Naive thymus-derived CD4-positive, alpha-beta T cell (primary cell): ENCODE measurements at regions not wholly inside any gene's neighbourhood (a gene's known extent, or its start where the extent isn't known, plus 50 kb on each side); places are given as distances from the start of the nearest gene placed in this dataset.

ENCODE experiments used
- ATAC-seq: fragments of 150-1000 bp; cut with Tn5 transposase; 2 replicates; pipeline ENCODE4 v1.10.0; 2021; ENCODE audit warnings: mild to moderate bottlenecking, moderate library complexity
- CTCF ChIA-PET: fragments of 350-600 bp; sonication (Branson Sonifier 250); formaldehyde crosslinking; loops from one replicate; lab custom pipeline; 2021; ENCODE audit warnings: antibody characterized with exemption; lab: Charles Lee
- POLR2A ChIA-PET: fragments of 350-600 bp; sonication (Branson Sonifier 250); formaldehyde crosslinking; loops from one replicate; lab custom pipeline; 2021; ENCODE audit warnings: antibody characterized with exemption, inconsistent platforms; lab: Charles Lee
- DNase-seq, 9 donors: peaks; one replicate each; pipeline versions ENCODE4 v3.0.0 to v3.0.0-alpha.2; 2020 to 2022; ENCODE audit warnings: mixed read lengths in 1 of 9
- H3K27ac ChIP-seq: one replicate; pipeline ENCODE4 v1.7.0; 2013; ENCODE audit warnings: mild to moderate bottlenecking, low read depth, low read length, moderate library complexity
- H3K27me3 ChIP-seq, 2 donors: one replicate each; pipeline ENCODE4 v1.7.0; 2013; ENCODE audit warnings: low read length in 2 of 2, mild to moderate bottlenecking in 2 of 2, moderate library complexity in 2 of 2; ENCODE audit not compliant: control insufficient read depth in 2 of 2, insufficient read depth in 2 of 2
- H3K36me3 ChIP-seq, 3 experiments: 1 replicate in 2 of 3; 2 replicates in 1 of 3; pipeline ENCODE4 v1.7.0; 2013; ENCODE audit warnings: low read length in 3 of 3, mild to moderate bottlenecking in 3 of 3, moderate library complexity in 1 of 3; ENCODE audit not compliant: insufficient read depth in 3 of 3, control insufficient read depth in 2 of 3
- H3K4me1 ChIP-seq, 2 donors: one replicate each; pipeline ENCODE4 v1.7.0; 2013; ENCODE audit warnings: low read length in 2 of 2, mild to moderate bottlenecking in 2 of 2, moderate library complexity in 1 of 2; ENCODE audit not compliant: control insufficient read depth in 2 of 2, insufficient read depth in 2 of 2
- H3K4me3 ChIP-seq: 2 replicates; pipeline ENCODE4 v1.7.0; 2013; ENCODE audit warnings: mild to moderate bottlenecking, low read length
- H3K9me3 ChIP-seq, 3 experiments: 1 replicate in 2 of 3; 2 replicates in 1 of 3; pipeline ENCODE4 v1.7.0; 2013; ENCODE audit warnings: low read length in 3 of 3; ENCODE audit not compliant: control insufficient read depth in 2 of 3
- H3K27ac Mint-ChIP-seq, 9 donors: one replicate each; pipeline ENCODE4 v1.8.0; 2020 to 2022; ENCODE audit warnings: mixed read lengths in 9 of 9, mild to moderate bottlenecking in 8 of 9, moderate library complexity in 5 of 9, inconsistent platforms in 2 of 9
- H3K27me3 Mint-ChIP-seq, 5 donors: one replicate each; pipeline ENCODE4 v1.8.0; 2021 to 2022; ENCODE audit warnings: mixed read lengths in 5 of 5, mild to moderate bottlenecking in 1 of 5
- H3K36me3 Mint-ChIP-seq, 5 donors: one replicate each; pipeline ENCODE4 v1.8.0; 2020 to 2022; ENCODE audit warnings: mixed read lengths in 5 of 5, mild to moderate bottlenecking in 3 of 5, inconsistent platforms in 1 of 5
- H3K4me1 Mint-ChIP-seq, 7 donors: one replicate each; pipeline ENCODE4 v1.8.0; 2020 to 2022; ENCODE audit warnings: mixed read lengths in 7 of 7, mild to moderate bottlenecking in 3 of 7, inconsistent platforms in 1 of 7
- H3K4me3 Mint-ChIP-seq, 10 donors: one replicate each; pipeline ENCODE4 v1.8.0; 2020 to 2022; ENCODE audit warnings: mild to moderate bottlenecking in 10 of 10, mixed read lengths in 10 of 10, moderate library complexity in 6 of 10, inconsistent platforms in 2 of 10
- H3K9me3 Mint-ChIP-seq, 11 donors: one replicate each; pipeline ENCODE4 v1.8.0; 2020 to 2022; ENCODE audit warnings: mixed read lengths in 11 of 11, mild to moderate bottlenecking in 4 of 11, inconsistent platforms in 1 of 11, moderate library complexity in 1 of 11
- intact Hi-C, 2 donors: fragments of 100-400 bp; cut with micrococcal nuclease; formaldehyde crosslinking; loops; one replicate each; pipeline ENCODE4 v1.15.1; 2023

GRCh38 chr12:125645724-125646123, 580.5 kb downstream of the AACS start:
- no peaks in the 10 kb centered on the region for H3K4me1 ChIP-seq
- CTCF ChIA-PET, result no interaction called here
- peaks cover 0 to 8% (median 0%) of the 10 kb centered on the region in 5 donors for H3K27me3 Mint-ChIP-seq
- H3K36me3 ChIP-seq, result no peaks in the 10 kb centered on the region
- no peak overlapping the region for H3K27ac ChIP-seq
- no peaks in the 10 kb centered on the region for H3K36me3 Mint-ChIP-seq
- no peak overlapping the region for H3K4me3 ChIP-seq
- H3K9me3 Mint-ChIP-seq, result peaks cover 0 to 12% (median 0%) of the 10 kb centered on the region in 11 donors
- ATAC-seq (no peak), DNase-seq (no peak)
- no peak overlapping the region for H3K27ac Mint-ChIP-seq
- POLR2A ChIA-PET, result no interaction called here
- no peaks in the 10 kb centered on the region for H3K4me1 Mint-ChIP-seq
- no peaks in the 10 kb centered on the region for H3K9me3 ChIP-seq
- intact Hi-C loops, result no loop called here
- H3K27me3 ChIP-seq, result no peaks in the 10 kb centered on the region
- H3K4me3 Mint-ChIP-seq, result no peak overlapping the region

- H3K9me3 ChIP-seq, result no peaks in the 10 kb centered on the region
- no peaks in the 10 kb centered on the region for H3K4me1 ChIP-seq
- Mint-ChIP-seq H3K9me3 (peaks cover 0 to 12% (median 0%) of the 10 kb centered on the region in 11 donors), H3K4me1 (peaks cover 0 to 1% (median 0%) of the 10 kb centered on the region in 7 donors), H3K36me3 (no peaks in the 10 kb centered on the region), H3K27me3 (peaks cover 0 to 8% (median 0%) of the 10 kb centered on the region in 5 donors), H3K4me3 (no peak overlapping the region), H3K27ac (no peak overlapping the region)
- H3K27ac ChIP-seq, result no peak overlapping the region
- CTCF ChIA-PET, result no interaction called here
- H3K27me3 ChIP-seq, result no peaks in the 10 kb centered on the region
- POLR2A ChIA-PET, result no interaction called here
- intact Hi-C loops, result no loop called here
- H3K4me3 ChIP-seq, result no peak overlapping the region
- H3K36me3 ChIP-seq, result no peaks in the 10 kb centered on the region
- ATAC-seq (no peak), DNase-seq (no peak)
Observed at GRCh38 chr12:125650587-125650986, 585.4 kb downstream of the AACS start.

- no peaks in the 10 kb centered on the region for H3K36me3 Mint-ChIP-seq
- H3K9me3 Mint-ChIP-seq, result peaks cover 0 to 12% (median 0%) of the 10 kb centered on the region in 11 donors
- POLR2A ChIA-PET, result no interaction called here
- Histone ChIP-seq H3K9me3 (no peaks in the 10 kb centered on the region), H3K4me3 (no peak overlapping the region), H3K27ac (no peak overlapping the region), H3K36me3 (no peaks in the 10 kb centered on the region), H3K27me3 (no peaks in the 10 kb centered on the region), H3K4me1 (no peaks in the 10 kb centered on the region)
- H3K4me3 Mint-ChIP-seq, result no peak overlapping the region
- ATAC-seq (no peak), DNase-seq (no peak)
- intact Hi-C loops, result no loop called here
- peaks cover 0 to 1% (median 0%) of the 10 kb centered on the region in 7 donors for H3K4me1 Mint-ChIP-seq
- CTCF ChIA-PET, result no interaction called here
- H3K27me3 Mint-ChIP-seq, result peaks cover 0 to 8% (median 0%) of the 10 kb centered on the region in 5 donors
- H3K27ac Mint-ChIP-seq, result no peak overlapping the region
Observed at GRCh38 chr12:125651625-125652024, 586.4 kb downstream of the AACS start.

GRCh38 chr12:125652681-125653080, 587.4 kb downstream of the AACS start:
- Histone ChIP-seq H3K9me3 (no peaks in the 10 kb centered on the region), H3K4me1 (no peaks in the 10 kb centered on the region), H3K4me3 (no peak overlapping the region), H3K27me3 (no peaks in the 10 kb centered on the region), H3K36me3 (no peaks in the 10 kb centered on the region), H3K27ac (no peak overlapping the region)
- intact Hi-C loops, result no loop called here
- Mint-ChIP-seq H3K36me3 (no peaks in the 10 kb centered on the region), H3K4me1 (peaks cover 0 to 1% (median 0%) of the 10 kb centered on the region in 7 donors), H3K4me3 (no peak overlapping the region), H3K27ac (no peak overlapping the region), H3K27me3 (peaks cover 0 to 8% (median 0%) of the 10 kb centered on the region in 5 donors), H3K9me3 (peaks cover 0 to 12% (median 0%) of the 10 kb centered on the region in 11 donors)
- no peak for DNase-seq
- CTCF ChIA-PET, result no interaction called here
- no peak for ATAC-seq
- POLR2A ChIA-PET, result no interaction called here

- H3K9me3 Mint-ChIP-seq, result peaks cover 0 to 3% (median 0%) of the 10 kb centered on the region in 11 donors
- Histone ChIP-seq H3K27ac (no peak overlapping the region), H3K4me1 (no peaks in the 10 kb centered on the region), H3K4me3 (no peak overlapping the region), H3K27me3 (no peaks in the 10 kb centered on the region), H3K9me3 (no peaks in the 10 kb centered on the region), H3K36me3 (no peaks in the 10 kb centered on the region)
- intact Hi-C loops, result no loop called here
- H3K27me3 Mint-ChIP-seq, result peaks cover 0 to 4% (median 0%) of the 10 kb centered on the region in 5 donors
- H3K27ac Mint-ChIP-seq, result no peak overlapping the region
- POLR2A ChIA-PET, result no interaction called here
- no peak for DNase-seq
- no peaks in the 10 kb centered on the region for H3K36me3 Mint-ChIP-seq
- H3K4me3 Mint-ChIP-seq, result no peak overlapping the region
- CTCF ChIA-PET, result no interaction called here
- no peak for ATAC-seq
- H3K4me1 Mint-ChIP-seq, result peaks cover 0 to 1% (median 0%) of the 10 kb centered on the region in 7 donors
Observed at GRCh38 chr12:125657681-125658080, 592.4 kb downstream of the AACS start.

- Mint-ChIP-seq H3K27ac (no peak overlapping the region), H3K36me3 (no peaks in the 10 kb centered on the region)
- POLR2A ChIA-PET, result no interaction called here
Observed at GRCh38 chr12:125674554-125675338, 609.5 kb downstream of the AACS start.

GRCh38 chr12:125676366-125676765, 611.1 kb downstream of the AACS start:
- H3K9me3 Mint-ChIP-seq, result peaks cover 0 to 4% (median 0%) of the 10 kb centered on the region in 11 donors
- Histone ChIP-seq H3K27ac (no peak overlapping the region), H3K4me1 (no peaks in the 10 kb centered on the region), H3K36me3 (no peaks in the 10 kb centered on the region), H3K27me3 (no peaks in the 10 kb centered on the region), H3K4me3 (no peak overlapping the region), H3K9me3 (no peaks in the 10 kb centered on the region)
- POLR2A ChIA-PET, result no interaction called here
- no peaks in the 10 kb centered on the region for H3K27me3 Mint-ChIP-seq
- no peak for DNase-seq
- intact Hi-C loops, result no loop called here
- ATAC-seq, result no peak
- CTCF ChIA-PET, result no interaction called here
- H3K4me1 Mint-ChIP-seq, result no peaks in the 10 kb centered on the region
- H3K27ac Mint-ChIP-seq, result no peak overlapping the region
- H3K4me3 Mint-ChIP-seq, result no peak overlapping the region
- no peaks in the 10 kb centered on the region for H3K36me3 Mint-ChIP-seq

More at GRCh38 chr12:125674554-125675338, 609.5 kb downstream of the AACS start:
- H3K9me3 Mint-ChIP-seq, result peaks cover 0 to 2% (median 1%) of the 10 kb centered on the region in 11 donors
- Histone ChIP-seq H3K4me1 (no peaks in the 10 kb centered on the region), H3K9me3 (no peaks in the 10 kb centered on the region), H3K36me3 (no peaks in the 10 kb centered on the region), H3K27ac (no peak overlapping the region), H3K27me3 (peaks cover 0 to 1% of the 10 kb centered on the region in 2 donors), H3K4me3 (no peak overlapping the region)
- intact Hi-C loops, result no loop called here
- peaks cover 0 to 2% (median 0%) of the 10 kb centered on the region in 5 donors for H3K27me3 Mint-ChIP-seq
- H3K4me1 Mint-ChIP-seq, result no peaks in the 10 kb centered on the region
- H3K4me3 Mint-ChIP-seq, result no peak overlapping the region
- no peak for DNase-seq
- no peak for ATAC-seq
- CTCF ChIA-PET, result no interaction called here
